ENCODE measurements at regions not wholly inside any gene's neighbourhood (a gene's known extent, or its start where the extent isn't known, plus 50 kb on each side); places are given as distances from the start of the nearest gene placed in this dataset.

DNA sequence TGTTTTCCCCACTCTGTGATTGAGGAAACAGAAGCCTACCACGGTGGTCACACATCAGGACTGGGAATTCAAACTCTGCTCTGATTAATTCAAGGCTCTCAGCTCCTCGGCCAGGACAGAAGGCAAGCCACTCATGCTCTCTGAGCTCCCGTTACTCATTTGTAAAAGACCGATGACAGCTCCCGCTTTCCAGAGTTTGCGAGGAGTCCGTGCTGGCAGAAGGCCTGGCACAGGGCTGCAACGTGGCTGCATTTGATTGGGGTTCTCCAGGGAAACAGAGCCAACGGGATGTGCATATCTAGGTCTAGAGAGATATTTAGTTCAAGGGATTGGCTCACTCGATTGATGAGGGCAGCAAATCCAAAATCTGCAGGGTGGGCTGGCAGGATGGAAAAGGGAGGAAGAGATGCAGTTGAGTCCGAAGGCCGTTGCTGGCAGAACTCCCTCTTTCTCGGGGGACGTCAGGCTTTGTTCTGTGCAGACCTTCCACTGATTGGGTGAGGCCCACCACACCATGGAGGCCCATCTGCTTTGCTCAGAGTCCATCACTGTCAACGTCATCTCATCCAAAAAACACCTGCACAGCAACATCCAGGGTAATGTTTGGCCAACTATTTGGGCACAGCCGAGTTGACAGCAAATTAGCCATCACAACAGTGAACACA is 215.5 kb upstream of the RPL38 start:
- Histone ChIP-seq H3K27me3 (ENCODE audit: control insufficient read depth, insufficient read depth, low read length) (no peaks in the 10 kb centered on the region), H3K36me3 (ENCODE audit: control insufficient read depth, insufficient read depth, low read length) (no peaks in the 10 kb centered on the region), H3K4me3 (ENCODE audit: low read depth, low read length) (no peak overlapping the region)
- TF ChIP-seq, protein P1, sequence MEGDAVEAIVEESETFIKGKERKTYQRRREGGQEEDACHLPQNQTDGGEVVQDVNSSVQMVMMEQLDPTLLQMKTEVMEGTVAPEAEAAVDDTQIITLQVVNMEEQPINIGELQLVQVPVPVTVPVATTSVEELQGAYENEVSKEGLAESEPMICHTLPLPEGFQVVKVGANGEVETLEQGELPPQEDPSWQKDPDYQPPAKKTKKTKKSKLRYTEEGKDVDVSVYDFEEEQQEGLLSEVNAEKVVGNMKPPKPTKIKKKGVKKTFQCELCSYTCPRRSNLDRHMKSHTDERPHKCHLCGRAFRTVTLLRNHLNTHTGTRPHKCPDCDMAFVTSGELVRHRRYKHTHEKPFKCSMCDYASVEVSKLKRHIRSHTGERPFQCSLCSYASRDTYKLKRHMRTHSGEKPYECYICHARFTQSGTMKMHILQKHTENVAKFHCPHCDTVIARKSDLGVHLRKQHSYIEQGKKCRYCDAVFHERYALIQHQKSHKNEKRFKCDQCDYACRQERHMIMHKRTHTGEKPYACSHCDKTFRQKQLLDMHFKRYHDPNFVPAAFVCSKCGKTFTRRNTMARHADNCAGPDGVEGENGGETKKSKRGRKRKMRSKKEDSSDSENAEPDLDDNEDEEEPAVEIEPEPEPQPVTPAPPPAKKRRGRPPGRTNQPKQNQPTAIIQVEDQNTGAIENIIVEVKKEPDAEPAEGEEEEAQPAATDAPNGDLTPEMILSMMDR (IDR thresholded peaks at IDR 0.05; ENCODE audit: insufficient read depth, low read depth, low read length): no peak
- DNase-seq (ENCODE audit: low read depth): no peak
- CTCF ChIA-PET: no interaction called here
- POLR2A ChIA-PET: no interaction called here

DNA sequence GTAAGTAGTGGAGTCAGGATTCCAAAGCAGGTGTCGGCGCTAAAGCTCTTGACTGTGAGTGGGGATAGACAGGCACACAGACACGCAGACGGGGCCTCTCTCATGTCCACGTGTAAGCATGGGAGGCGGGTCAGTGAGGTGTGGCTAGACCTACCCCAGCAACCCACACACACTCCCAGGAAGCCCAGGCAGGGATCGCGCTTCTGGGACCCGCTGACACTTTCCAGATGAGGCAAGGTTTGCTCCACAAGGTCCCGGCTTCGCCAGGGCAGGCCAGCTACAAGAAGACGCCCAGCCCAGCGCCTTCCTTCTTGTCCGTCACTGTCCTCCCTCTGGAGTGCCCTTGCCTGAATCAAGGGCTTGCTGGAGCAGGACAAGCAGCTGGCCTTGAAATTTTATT is 213.8 kb upstream of the RPL38 start:
- POLR2A ChIA-PET: no interaction called here
- Histone ChIP-seq H3K4me3 (ENCODE audit: low read depth, low read length) (no peak overlapping the region), H3K27me3 (ENCODE audit: control insufficient read depth, insufficient read depth, low read length) (no peaks in the 10 kb centered on the region), H3K36me3 (ENCODE audit: control insufficient read depth, insufficient read depth, low read length) (no peaks in the 10 kb centered on the region)
- no peak for DNase-seq (ENCODE audit: low read depth)
- CTCF ChIA-PET: no interaction called here
- TF ChIP-seq, protein P1 (IDR thresholded peaks at IDR 0.05; ENCODE audit: insufficient read depth, low read depth, low read length): no peak

DNA sequence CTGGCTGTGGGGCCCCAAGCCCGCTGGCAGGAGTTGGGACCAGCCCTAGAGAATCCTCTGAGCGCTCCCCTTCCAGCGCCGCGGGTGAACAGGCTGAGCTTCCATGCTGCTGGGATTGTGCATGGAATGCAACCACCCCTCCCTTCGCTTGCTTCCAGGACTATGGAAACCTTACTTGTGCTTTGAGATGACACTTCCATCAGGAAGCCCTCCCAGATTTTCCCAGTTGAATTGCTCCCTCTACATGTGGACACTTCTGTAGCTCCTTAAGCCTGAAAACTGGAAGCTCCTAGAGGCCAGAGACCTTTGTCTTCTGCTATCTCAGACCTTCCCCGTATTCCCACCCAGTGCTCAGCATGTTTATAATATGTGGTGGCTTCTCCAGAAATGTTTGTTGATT is 213.2 kb upstream of the RPL38 start:
- no peaks in the 10 kb centered on the region for H3K36me3 ChIP-seq (ENCODE audit: control insufficient read depth, insufficient read depth, low read length)
- POLR2A ChIA-PET: no interaction called here
- H3K4me3 ChIP-seq (ENCODE audit: low read depth, low read length): no peak overlapping the region
- no peaks in the 10 kb centered on the region for H3K27me3 ChIP-seq (ENCODE audit: control insufficient read depth, insufficient read depth, low read length)
- no peak for DNase-seq (ENCODE audit: low read depth)
- CTCF ChIA-PET: no interaction called here
- TF ChIP-seq, protein P1 (IDR thresholded peaks at IDR 0.05; ENCODE audit: insufficient read depth, low read depth, low read length): no peak

DNA sequence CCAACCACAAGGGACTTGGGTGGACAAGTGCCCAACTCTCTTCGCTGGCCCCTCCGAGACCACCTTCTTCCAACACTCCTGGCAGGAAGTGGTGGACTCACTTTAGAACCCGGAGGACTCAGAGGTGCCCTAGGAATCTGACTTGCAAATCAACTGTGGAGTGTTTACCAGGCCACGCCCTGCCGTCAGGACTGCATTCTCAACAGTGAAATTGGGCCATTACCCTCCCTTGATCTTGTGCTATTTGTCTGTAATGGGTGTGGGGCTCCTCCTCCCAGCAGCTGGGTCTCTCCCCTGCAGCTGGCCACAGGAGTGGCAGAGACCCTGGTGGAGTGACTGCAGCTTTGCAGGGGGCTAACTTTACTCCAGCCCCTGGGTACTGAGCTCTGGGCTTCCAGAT is 212.2 kb upstream of the RPL38 start:
- TF ChIP-seq, protein P1 (IDR thresholded peaks at IDR 0.05; ENCODE audit: insufficient read depth, low read depth, low read length): no peak
- no peaks in the 10 kb centered on the region for H3K27me3 ChIP-seq (ENCODE audit: control insufficient read depth, insufficient read depth, low read length)
- no peak for DNase-seq (ENCODE audit: low read depth)
- H3K4me3 ChIP-seq (ENCODE audit: low read depth, low read length): no peak overlapping the region
- CTCF ChIA-PET: no interaction called here
- POLR2A ChIA-PET: no interaction called here
- no peaks in the 10 kb centered on the region for H3K36me3 ChIP-seq (ENCODE audit: control insufficient read depth, insufficient read depth, low read length)

DNA sequence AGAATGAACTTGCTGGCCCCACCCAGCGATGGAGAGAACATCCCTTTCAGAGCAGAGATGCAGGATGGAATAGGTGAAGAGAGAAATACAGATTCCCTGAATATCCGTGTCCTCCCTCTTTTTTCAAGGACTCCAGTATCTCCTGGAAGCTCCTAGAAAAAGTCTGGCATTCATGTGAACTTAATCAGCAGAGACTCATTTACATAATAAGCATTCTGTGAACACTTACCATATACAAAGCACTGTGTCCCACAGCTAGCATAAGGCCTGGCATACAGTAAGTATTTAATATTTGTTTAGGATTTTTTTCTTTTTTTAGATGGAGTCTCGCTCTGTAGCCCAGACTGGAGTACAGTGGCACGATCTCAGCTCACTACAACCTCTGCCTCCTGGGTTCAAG is 208.5 kb upstream of the RPL38 start:
- DNase-seq (ENCODE audit: low read depth): no peak
- ChIA-PET POLR2A (no interaction called here), CTCF (interaction anchor here (1.2 kb wide), 1 partner anchor 12 kb away, joined by 3 read pairs; no protein-coding TSS in a partner anchor)
- no peaks in the 10 kb centered on the region for H3K27me3 ChIP-seq (ENCODE audit: control insufficient read depth, insufficient read depth, low read length)
- TF ChIP-seq, protein P1 (IDR thresholded peaks at IDR 0.05; ENCODE audit: insufficient read depth, low read depth, low read length): no peak
- no peak overlapping the region for H3K4me3 ChIP-seq (ENCODE audit: low read depth, low read length)
- H3K36me3 ChIP-seq (ENCODE audit: control insufficient read depth, insufficient read depth, low read length): no peaks in the 10 kb centered on the region
